OCI-LY3 (cell line): ENCODE measurements at regions not wholly inside any gene's neighbourhood (a gene's known extent, or its start where the extent isn't known, plus 50 kb on each side); places are given as distances from the start of the nearest gene placed in this dataset.

Experiments
- EZH2phosphoT487 ChIP-seq: fragments of 200-600 bp; shearing (Covaris generic); IDR thresholded peaks from 2 replicates; pipeline ENCODE4 v1.6.1; 2018; ENCODE audit warnings: antibody characterized with exemption, mixed run types, low read depth
- TF ChIP-seq, protein P1 (sequence below): fragments of 200-600, 300-600 bp; sonication (generic); IDR thresholded peaks from 2 replicates; pipeline ENCODE4 v1.5.1; 2014; ENCODE audit warnings: antibody characterized with exemption, low read length, low read depth

DNA sequence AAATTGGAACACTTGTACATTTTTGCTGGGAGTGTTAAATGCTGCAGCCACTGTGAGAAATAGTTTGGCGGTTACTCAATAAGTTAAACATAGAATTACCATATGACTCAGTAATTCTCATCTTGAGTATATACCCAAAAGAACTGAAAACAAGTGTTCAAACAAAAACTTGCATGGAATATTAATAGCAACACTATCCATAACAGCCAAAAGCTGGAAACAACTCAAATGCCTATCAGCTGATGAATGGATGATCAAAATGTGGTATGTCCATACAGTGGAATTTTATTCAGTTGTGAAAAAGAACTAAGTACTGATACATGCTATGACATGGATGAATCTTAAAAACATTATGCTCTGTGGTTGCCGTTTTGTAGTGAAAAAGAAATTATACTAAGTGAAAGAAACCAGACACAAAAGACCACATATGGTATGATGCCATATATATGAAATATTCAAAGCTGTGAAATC, 63.0 kb upstream of the SP4 start:
- TF ChIP-seq, protein P1, sequence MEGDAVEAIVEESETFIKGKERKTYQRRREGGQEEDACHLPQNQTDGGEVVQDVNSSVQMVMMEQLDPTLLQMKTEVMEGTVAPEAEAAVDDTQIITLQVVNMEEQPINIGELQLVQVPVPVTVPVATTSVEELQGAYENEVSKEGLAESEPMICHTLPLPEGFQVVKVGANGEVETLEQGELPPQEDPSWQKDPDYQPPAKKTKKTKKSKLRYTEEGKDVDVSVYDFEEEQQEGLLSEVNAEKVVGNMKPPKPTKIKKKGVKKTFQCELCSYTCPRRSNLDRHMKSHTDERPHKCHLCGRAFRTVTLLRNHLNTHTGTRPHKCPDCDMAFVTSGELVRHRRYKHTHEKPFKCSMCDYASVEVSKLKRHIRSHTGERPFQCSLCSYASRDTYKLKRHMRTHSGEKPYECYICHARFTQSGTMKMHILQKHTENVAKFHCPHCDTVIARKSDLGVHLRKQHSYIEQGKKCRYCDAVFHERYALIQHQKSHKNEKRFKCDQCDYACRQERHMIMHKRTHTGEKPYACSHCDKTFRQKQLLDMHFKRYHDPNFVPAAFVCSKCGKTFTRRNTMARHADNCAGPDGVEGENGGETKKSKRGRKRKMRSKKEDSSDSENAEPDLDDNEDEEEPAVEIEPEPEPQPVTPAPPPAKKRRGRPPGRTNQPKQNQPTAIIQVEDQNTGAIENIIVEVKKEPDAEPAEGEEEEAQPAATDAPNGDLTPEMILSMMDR: no peak
- no peak for TF ChIP-seq EZH2phosphoT487
